ENCODE measurements at regions not wholly inside any gene's neighbourhood (a gene's known extent, or its start where the extent isn't known, plus 50 kb on each side); places are given as distances from the start of the nearest gene placed in this dataset.

DNA sequence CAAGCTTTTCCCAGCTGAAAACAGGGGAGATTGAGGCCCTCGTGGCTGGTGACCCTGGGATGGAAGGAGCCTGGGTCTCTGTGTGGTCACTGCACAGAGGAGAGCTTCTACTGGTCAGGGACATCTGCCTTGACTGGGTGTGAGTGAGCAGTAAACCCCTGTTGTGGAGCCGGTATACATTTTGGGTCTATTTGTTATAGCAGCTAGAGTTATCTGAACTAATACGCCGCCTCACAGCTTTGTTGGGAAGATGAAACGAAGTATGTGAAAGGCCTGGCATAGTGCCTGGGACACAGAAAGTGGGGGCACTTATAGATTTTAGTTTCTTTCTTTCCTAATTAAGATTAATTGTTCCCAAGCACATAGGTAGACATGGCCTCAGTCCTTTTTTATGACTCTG is 72.2 kb upstream of the HPCAL1 start:
- TF ChIP-seq, protein P1, sequence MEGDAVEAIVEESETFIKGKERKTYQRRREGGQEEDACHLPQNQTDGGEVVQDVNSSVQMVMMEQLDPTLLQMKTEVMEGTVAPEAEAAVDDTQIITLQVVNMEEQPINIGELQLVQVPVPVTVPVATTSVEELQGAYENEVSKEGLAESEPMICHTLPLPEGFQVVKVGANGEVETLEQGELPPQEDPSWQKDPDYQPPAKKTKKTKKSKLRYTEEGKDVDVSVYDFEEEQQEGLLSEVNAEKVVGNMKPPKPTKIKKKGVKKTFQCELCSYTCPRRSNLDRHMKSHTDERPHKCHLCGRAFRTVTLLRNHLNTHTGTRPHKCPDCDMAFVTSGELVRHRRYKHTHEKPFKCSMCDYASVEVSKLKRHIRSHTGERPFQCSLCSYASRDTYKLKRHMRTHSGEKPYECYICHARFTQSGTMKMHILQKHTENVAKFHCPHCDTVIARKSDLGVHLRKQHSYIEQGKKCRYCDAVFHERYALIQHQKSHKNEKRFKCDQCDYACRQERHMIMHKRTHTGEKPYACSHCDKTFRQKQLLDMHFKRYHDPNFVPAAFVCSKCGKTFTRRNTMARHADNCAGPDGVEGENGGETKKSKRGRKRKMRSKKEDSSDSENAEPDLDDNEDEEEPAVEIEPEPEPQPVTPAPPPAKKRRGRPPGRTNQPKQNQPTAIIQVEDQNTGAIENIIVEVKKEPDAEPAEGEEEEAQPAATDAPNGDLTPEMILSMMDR (IDR thresholded peaks at IDR 0.05; ENCODE audit: insufficient read depth, low read length, poor library complexity, severe bottlenecking): no peak
- TF ChIP-seq EZH2phosphoT487 (conservative IDR thresholded peaks at IDR 0.05; ENCODE audit: low read length): no peak

Data from SU-DHL-6 (cell line).